GM10266 (cell line): ENCODE measurements at regions not wholly inside any gene's neighbourhood (a gene's known extent, or its start where the extent isn't known, plus 50 kb on each side); places are given as distances from the start of the nearest gene placed in this dataset.

Experiments
- DNase-seq: peaks from one replicate; pipeline ENCODE4 v3.0.0; 2012; ENCODE audit errors: extremely low spot score
- TF ChIP-seq, protein P1 (sequence below): IDR thresholded peaks from 2 replicates; pipeline ENCODE4 v1.5.1; 2012; ENCODE audit warnings: mild to moderate bottlenecking, low read depth; ENCODE audit not compliant: control insufficient read depth, insufficient read depth; ENCODE audit errors: missing control alignments

DNA sequence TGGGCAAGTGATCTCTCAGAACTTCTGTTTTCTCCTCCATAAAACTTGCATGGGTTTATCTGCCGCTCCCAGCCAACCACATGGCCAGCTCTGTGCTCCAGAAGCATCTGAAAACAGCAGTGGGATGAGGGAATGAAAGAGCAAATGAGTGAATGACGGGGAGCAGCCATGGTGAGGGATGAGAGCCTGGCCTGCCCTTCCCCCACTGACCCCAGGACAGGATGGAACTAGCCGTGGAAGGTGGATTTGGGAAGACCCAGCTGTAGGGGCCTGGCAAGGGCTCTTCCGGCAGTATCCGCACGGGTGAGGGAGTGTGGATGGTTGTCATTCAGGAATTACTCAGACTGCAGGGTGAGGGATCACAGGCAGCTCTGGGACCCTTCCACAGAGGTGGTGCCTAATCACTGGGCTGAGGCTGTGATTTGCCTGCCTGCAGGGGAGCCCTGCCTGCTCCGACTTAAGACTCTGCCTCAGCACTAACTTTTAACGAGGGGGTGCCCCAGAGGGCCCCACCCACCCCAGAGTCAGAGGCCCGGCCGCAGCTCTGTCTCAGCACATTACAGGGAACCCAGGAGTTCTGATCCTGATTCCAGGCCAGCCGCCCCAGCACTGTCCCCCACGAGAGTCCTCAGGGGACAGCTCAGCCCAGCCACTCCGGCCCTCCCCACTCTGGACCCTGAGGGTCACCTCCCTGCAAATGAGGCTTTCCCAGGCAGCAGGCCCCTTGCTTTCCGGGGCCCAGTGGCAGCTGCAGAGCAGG is 136.8 kb upstream of the C14orf180 start:
- TF ChIP-seq, protein P1, sequence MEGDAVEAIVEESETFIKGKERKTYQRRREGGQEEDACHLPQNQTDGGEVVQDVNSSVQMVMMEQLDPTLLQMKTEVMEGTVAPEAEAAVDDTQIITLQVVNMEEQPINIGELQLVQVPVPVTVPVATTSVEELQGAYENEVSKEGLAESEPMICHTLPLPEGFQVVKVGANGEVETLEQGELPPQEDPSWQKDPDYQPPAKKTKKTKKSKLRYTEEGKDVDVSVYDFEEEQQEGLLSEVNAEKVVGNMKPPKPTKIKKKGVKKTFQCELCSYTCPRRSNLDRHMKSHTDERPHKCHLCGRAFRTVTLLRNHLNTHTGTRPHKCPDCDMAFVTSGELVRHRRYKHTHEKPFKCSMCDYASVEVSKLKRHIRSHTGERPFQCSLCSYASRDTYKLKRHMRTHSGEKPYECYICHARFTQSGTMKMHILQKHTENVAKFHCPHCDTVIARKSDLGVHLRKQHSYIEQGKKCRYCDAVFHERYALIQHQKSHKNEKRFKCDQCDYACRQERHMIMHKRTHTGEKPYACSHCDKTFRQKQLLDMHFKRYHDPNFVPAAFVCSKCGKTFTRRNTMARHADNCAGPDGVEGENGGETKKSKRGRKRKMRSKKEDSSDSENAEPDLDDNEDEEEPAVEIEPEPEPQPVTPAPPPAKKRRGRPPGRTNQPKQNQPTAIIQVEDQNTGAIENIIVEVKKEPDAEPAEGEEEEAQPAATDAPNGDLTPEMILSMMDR = no peak
- DNase-seq = no peak

DNA sequence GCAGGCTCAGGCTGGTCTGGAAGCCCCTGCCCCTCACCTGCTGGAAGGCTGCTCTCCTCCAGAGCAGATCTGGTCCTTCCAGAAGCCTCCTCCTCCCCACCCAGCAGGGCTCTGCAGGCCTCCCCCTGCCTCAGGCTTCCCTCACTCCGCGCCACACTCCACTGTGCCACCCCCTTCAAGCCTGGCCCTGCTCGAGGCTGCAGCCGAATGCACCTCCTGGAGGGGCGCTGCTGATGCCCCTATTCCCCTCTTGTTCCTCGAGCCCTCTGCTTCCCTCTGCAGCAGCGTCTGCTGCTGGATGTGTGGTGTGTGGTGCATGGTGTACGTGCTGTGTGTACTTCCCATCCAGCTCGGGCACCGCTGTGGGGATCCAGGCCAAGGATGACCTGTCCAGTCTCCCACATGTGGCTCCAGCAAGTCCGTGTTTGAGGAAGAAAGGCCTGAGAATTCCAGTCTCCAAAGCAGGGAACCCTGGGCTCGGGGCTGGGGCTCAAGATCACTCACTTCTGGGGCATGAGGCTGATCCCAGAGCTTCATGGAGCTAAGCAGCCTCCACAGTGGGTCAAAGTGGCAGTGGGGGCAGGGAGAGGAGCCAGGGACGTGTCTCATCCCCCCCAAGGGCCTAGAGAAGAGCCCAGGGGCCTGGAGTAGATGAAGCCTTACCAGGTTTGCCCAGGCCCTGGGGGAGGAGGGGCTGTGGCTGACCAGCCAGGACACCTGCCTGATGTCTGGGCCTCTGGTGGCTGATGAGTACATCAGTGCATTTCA is 136.0 kb upstream of the C14orf180 start:
- TF ChIP-seq, protein P1 = no peak
- no peak for DNase-seq

DNA sequence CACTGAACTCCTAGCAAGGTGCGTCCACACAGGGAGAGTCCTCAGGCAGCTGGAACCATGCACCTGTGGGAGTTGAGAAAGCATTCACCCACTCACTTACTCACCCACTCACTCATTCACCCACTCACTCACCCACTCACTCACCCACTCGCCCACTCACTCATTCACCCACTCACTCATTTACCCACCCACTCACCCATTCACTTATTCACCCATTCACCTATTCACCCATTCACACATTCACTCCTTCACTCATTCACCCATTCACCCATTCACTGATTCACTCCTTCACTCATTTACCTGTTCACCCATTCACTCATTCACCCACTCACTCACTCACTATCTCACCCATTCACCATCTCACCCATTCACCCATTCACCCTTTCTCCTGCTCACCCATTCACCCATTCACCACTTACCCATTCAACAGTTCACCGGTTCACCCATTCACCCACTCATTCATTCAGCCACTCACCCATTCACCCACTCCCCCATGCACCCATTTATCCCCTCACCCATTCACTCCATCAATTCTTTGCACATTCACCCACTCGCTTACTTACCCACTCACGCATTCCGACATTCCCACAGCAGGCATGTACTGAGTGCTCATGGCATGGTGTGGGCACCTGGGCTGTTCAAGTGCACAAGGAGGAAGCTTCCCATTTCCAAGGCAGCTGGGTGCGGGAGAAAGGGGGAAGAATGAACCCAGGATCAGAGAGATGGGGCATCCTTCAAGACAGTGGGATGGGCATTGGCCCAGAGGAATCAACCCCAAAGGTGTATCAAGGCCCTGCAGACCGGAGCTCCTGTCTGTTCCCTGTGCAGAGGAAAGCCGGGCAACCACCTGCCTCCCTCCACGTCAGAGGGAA is 135.2 kb upstream of the C14orf180 start:
- TF ChIP-seq, protein P1 = no peak
- DNase-seq = no peak

DNA sequence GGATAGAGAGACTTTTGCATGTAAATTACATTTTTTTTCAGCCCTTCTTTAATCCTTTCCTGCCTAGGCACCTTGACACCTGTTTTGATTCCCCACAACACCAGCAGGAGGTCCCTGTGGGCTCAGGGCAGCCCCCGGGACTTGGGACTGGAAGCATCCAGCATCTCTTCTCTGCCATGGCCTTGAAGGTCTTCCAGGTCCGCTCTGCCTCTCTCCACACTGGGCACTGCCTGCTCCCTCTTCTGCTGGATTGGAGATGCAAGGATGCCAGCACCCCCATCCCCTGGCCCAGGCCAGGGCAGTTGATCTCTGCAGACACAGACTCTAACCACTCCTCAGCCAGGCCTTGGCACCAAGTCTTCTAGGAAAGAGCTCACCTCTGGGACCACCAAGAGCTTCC is 134.5 kb upstream of the C14orf180 start:
- DNase-seq = no peak
- TF ChIP-seq, protein P1 = no peak

DNA sequence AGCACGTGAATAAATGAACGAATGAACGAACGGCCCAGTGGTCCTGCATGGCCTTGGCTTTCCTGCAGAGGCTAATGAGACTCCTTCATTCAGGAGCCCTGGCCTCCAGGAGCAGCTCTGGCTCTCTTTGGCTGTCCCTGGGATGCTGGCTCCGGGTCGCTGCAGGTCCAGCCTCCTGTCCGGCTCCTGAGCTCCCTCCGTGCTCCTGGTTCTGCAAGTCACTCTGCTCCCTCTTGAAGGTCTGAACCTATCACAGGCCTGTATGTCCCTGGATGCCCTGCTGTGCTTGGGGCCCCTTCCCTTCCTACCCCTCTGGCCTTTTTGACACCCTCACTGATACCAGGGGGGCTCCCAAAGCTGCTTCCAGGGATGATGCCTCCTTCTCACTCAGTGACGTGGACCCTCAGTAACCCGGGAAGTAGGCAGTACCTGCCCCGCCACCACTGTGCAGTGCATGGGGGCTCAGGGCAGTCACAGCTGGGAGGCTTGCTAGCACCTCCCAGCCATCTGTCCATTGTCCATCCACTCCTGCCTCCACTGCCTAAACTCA is 133.7 kb upstream of the C14orf180 start:
- TF ChIP-seq, protein P1 = no peak
- no peak for DNase-seq

DNA sequence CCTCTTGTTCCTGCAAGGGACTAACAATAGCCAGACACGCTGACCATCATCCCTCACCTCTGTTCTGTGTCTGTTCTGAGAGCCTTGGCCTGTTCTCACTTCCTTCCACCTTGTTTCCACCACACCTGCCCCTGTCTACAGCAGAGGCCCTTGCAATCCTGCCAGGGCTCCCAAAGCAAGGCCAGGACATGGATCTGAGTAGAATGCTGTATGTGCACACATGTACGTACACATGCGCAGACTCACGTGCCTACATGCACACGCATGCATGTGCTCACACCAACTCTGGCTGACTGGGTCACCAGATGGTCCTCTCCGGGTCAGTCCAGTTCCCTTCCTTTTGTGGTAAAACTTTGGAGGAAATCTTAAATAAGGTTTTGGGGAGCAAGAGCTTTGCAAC is 133.0 kb upstream of the C14orf180 start:
- TF ChIP-seq, protein P1 = no peak
- DNase-seq = no peak
